Nephron progenitor cell (in vitro differentiated cells): ENCODE measurements at regions not wholly inside any gene's neighbourhood (a gene's known extent, or its start where the extent isn't known, plus 50 kb on each side); places are given as distances from the start of the nearest gene placed in this dataset.

Experiments
- DNase-seq: peaks from one replicate; pipeline ENCODE4 v3.0.0; 2021
- H3K27ac Mint-ChIP-seq: 2 replicates; pipeline ENCODE4 v1.8.0; 2021; ENCODE audit warnings: mild to moderate bottlenecking, moderate library complexity, mixed read lengths
- H3K27me3 Mint-ChIP-seq: 2 replicates; pipeline ENCODE4 v1.8.0; 2021; ENCODE audit warnings: mild to moderate bottlenecking, low read depth, mixed read lengths; ENCODE audit not compliant: poor library complexity
- H3K36me3 Mint-ChIP-seq: 2 replicates; pipeline ENCODE4 v1.8.0; 2021; ENCODE audit warnings: low read depth, mixed read lengths
- H3K4me1 Mint-ChIP-seq: 2 replicates; pipeline ENCODE4 v1.8.0; 2021; ENCODE audit warnings: mixed read lengths
- H3K4me3 Mint-ChIP-seq: 2 replicates; pipeline ENCODE4 v1.8.0; 2021; ENCODE audit warnings: mild to moderate bottlenecking, moderate library complexity, mixed read lengths
- H3K9me3 Mint-ChIP-seq: 2 replicates; pipeline ENCODE4 v1.8.0; 2021; ENCODE audit warnings: mild to moderate bottlenecking, moderate library complexity, mixed read lengths
- TF ChIP-seq, protein P1 (sequence below): fragments of 200-600 bp; sonication (generic); IDR thresholded peaks from 2 replicates; pipeline ENCODE4 v1.5.0; 2021; ENCODE audit warnings: antibody characterized with exemption

DNA sequence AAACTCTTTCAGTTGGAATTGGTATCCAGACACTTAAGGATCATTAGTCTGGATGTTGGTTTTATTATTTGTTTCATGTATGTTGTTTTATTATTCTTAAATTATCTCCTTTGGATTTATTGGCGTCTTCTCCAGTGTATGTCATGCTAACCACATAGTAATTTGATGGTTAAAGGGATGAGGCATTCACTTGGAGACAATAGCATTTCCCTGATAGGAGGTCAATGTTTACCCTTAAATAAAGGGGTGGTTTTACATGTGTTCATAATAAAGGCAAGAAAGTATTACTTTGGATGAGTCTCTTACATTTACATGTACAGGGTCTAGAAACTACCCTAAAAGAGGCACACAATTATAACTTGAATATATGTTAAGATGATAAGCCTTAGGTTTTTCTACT, 51.2 kb upstream of the RNF144B start:
- no peak for DNase-seq
- Mint-ChIP-seq H3K27ac (no peak overlapping the region), H3K4me3 (no peak overlapping the region), H3K9me3 (no peaks in the 10 kb centered on the region), H3K27me3 (peaks cover 2% of the 10 kb centered on the region), H3K36me3 (no peaks in the 10 kb centered on the region), H3K4me1 (no peaks in the 10 kb centered on the region)
- TF ChIP-seq, protein P1, sequence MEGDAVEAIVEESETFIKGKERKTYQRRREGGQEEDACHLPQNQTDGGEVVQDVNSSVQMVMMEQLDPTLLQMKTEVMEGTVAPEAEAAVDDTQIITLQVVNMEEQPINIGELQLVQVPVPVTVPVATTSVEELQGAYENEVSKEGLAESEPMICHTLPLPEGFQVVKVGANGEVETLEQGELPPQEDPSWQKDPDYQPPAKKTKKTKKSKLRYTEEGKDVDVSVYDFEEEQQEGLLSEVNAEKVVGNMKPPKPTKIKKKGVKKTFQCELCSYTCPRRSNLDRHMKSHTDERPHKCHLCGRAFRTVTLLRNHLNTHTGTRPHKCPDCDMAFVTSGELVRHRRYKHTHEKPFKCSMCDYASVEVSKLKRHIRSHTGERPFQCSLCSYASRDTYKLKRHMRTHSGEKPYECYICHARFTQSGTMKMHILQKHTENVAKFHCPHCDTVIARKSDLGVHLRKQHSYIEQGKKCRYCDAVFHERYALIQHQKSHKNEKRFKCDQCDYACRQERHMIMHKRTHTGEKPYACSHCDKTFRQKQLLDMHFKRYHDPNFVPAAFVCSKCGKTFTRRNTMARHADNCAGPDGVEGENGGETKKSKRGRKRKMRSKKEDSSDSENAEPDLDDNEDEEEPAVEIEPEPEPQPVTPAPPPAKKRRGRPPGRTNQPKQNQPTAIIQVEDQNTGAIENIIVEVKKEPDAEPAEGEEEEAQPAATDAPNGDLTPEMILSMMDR: no peak

DNA sequence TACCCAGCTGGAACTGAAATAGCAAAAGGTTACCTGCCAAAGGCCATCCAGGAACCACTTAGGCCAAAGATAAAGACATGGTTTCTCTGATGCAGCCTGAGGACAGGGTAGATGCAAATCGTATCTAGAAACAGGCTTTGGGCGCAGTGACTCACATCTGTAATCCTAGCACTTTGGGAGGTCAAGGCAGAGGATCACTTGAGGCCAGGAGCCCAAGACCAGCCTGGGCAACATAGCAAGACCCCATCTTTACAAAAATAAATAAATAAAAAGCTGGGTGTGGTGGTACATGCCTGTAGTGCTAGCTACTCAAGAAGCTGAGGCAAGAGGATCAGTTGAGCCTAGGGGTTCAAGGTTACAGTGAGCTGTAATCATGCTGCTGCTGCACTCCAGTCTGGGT, 52.9 kb upstream of the RNF144B start:
- H3K9me3 Mint-ChIP-seq: no peaks in the 10 kb centered on the region
- H3K27me3 Mint-ChIP-seq: peaks cover 2% of the 10 kb centered on the region

DNA sequence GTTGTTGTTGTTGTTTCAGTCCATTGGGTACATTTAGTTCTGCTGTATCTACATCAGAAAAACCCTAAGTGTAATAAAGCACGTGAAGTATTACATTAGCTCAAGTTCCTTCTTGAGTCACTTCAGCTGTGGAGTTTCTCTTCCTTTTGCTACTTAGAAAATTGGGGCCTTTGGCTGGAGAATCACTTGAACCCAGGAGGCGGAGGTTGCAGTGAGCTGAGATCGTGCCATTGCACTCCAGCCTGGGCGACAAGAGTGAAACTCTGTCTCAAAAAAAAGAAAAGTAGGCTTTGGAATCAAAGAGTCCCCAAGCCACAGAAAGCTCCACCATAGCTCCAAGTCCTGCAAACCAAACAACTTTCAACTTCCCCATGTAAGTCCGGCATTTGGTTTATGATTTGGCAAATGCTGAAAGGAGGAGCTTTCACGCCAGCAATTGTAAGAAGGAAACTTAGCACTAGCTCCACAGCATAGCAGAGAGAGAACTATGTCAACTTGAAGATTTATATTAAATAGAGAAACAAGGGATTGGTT, 56.5 kb upstream of the RNF144B start:
- no peak for DNase-seq
- no peaks in the 10 kb centered on the region for H3K27me3 Mint-ChIP-seq
- H3K4me3 Mint-ChIP-seq: no peak overlapping the region
- H3K36me3 Mint-ChIP-seq: no peaks in the 10 kb centered on the region
- no peak overlapping the region for H3K27ac Mint-ChIP-seq
- TF ChIP-seq, protein P1: no peak
- H3K9me3 Mint-ChIP-seq: no peaks in the 10 kb centered on the region
- peaks cover 25% of the 10 kb centered on the region for H3K4me1 Mint-ChIP-seq

More for the DNA sequence above, 52.9 kb upstream of the RNF144B start:
- no peak for DNase-seq
- Mint-ChIP-seq H3K4me1 (peaks cover 5% of the 10 kb centered on the region), H3K36me3 (no peaks in the 10 kb centered on the region), H3K4me3 (no peak overlapping the region), H3K27ac (no peak overlapping the region)
- TF ChIP-seq, protein P1: no peak

DNA sequence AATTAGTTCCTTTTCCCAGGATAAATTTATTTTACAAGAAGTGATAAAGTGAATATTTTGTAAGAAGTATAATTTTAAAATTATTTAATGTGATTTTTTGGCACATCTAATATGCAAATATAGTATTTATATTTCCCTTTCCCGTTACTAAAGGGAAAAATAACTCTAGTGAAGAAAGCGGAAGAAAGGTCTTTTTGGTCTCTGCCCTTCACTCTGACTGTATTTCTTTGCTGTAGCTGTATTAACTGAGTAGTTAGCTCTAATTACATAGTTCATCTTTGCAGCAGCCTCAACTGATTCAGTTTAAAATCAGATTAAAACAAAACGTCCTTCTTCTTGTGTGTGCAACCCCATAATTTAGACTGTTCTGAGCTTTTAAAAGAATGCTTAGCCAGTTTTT, 57.4 kb upstream of the RNF144B start:
- Mint-ChIP-seq H3K4me1 (peaks cover 25% of the 10 kb centered on the region), H3K27ac (no peak overlapping the region)

DNA sequence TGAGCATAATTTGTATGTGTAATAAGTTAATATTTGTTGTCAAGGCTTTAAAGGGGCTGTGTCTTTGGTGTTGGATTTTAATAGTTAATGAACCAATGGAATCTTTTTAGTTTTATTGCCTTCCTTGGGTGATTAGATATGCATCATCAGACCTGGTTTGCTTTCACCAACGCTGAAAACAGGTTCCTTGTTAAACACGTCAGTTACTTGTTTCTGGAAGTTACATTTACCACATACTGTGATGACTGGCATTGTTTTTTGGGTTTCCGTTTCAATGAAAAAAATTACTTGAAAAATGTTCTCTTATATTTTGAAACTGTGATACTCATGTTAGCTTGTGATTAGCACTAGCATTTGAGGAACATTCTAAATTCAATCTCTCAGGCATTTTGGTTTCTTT, 58.6 kb upstream of the RNF144B start:
- no peaks in the 10 kb centered on the region for H3K27me3 Mint-ChIP-seq
- TF ChIP-seq, protein P1: no peak
- H3K36me3 Mint-ChIP-seq: no peaks in the 10 kb centered on the region
- H3K4me1 Mint-ChIP-seq: peaks cover 25% of the 10 kb centered on the region
- no peak for DNase-seq
- no peak overlapping the region for H3K27ac Mint-ChIP-seq
- no peaks in the 10 kb centered on the region for H3K9me3 Mint-ChIP-seq
- H3K4me3 Mint-ChIP-seq: no peak overlapping the region

More for the DNA sequence above, 57.4 kb upstream of the RNF144B start:
- H3K36me3 Mint-ChIP-seq: no peaks in the 10 kb centered on the region
- H3K27me3 Mint-ChIP-seq: no peaks in the 10 kb centered on the region
- DNase-seq: no peak
- H3K4me3 Mint-ChIP-seq: no peak overlapping the region
- TF ChIP-seq, protein P1: no peak
- H3K9me3 Mint-ChIP-seq: no peaks in the 10 kb centered on the region

DNA sequence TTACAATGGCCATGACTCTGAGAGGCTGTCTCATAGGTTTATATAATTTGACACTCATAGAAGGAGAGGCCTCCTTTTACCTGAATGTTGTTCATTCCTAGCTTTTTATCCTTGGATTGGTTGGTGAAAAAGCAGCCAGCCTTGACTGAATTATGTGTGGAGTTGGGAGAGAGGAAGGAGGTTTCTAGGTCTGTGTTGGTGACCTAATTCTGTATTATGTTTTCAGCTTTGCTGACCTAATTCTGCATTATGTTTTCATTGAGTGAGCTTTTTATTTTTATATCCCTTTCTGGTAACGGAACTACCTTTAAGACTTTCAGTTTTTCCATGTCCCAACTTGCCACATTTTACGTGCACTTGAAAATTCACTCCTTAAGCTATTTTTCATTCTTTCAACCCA, 59.1 kb upstream of the RNF144B start:
- H3K27ac Mint-ChIP-seq: no peak overlapping the region
- no peak overlapping the region for H3K4me3 Mint-ChIP-seq
- DNase-seq: no peak
- no peaks in the 10 kb centered on the region for H3K27me3 Mint-ChIP-seq
- TF ChIP-seq, protein P1: no peak
- H3K4me1 Mint-ChIP-seq: peaks cover 25% of the 10 kb centered on the region
- H3K9me3 Mint-ChIP-seq: no peaks in the 10 kb centered on the region
- H3K36me3 Mint-ChIP-seq: no peaks in the 10 kb centered on the region
